Psoas muscle (tissue), 7 donors: ENCODE measurements at regions not wholly inside any gene's neighbourhood (a gene's known extent, or its start where the extent isn't known, plus 50 kb on each side); places are given as distances from the start of the nearest gene placed in this dataset.

Experiments
- ATAC-seq, 4 donors: fragments of 200-7000 bp; cut with Tn5 transposase; one replicate each; pipeline ENCODE4 v1.9.1; 2020; ENCODE audit warnings: moderate library complexity in 3 of 4, mild to moderate bottlenecking in 2 of 4
- DNase-seq, 2 donors: peaks; one replicate each; pipeline ENCODE4 v3.0.0-alpha.2; 2020
- H3K27ac ChIP-seq: fragments of 200-600 bp; one replicate; pipeline ENCODE4 v1.8.0; 2022
- H3K27me3 ChIP-seq, 3 donors: fragments of 200-600 bp in 1 of 3; one replicate each; pipeline versions ENCODE4 v1.6.1 to v1.8.0; 2013 to 2022; ENCODE audit warnings: low read length in 2 of 3, mild to moderate bottlenecking in 2 of 3, moderate library complexity in 1 of 3; ENCODE audit not compliant: insufficient read depth in 3 of 3
- H3K36me3 ChIP-seq, 2 donors: fragments of 200-600 bp in 1 of 2; one replicate each; pipeline versions ENCODE4 v1.6.1 to v1.8.0; 2013 to 2022; ENCODE audit warnings: low read depth in 1 of 2, mild to moderate bottlenecking in 1 of 2, moderate library complexity in 1 of 2; ENCODE audit not compliant: insufficient read depth in 1 of 2
- H3K4me1 ChIP-seq: fragments of 200-600 bp; one replicate; pipeline ENCODE4 v1.8.0; 2022
- H3K4me3 ChIP-seq: fragments of 200-600 bp; one replicate; pipeline ENCODE4 v1.8.0; 2022; ENCODE audit warnings: mild to moderate bottlenecking
- H3K9me3 ChIP-seq: fragments of 200-600 bp; one replicate; pipeline ENCODE4 v1.8.0; 2022
- CTCF ChIP-seq: fragments of 200-600 bp; IDR thresholded peaks from one replicate; pipeline ENCODE4 v1.8.0; 2022; ENCODE audit warnings: antibody characterized with exemption
- whole genome bisulfite sequencing, 3 donors: extraction: QIAGEN DNeasy Blood & Tissue Kit; methylation state at CpG; one replicate each; pipeline versions ENCODE4 v1.1.6 to v1.1.7; 2013; 5-methylcytosine and 5-hydroxymethylcytosine counted together
- intact Hi-C, 2 donors: fragments of 100-400 bp; cut with DNase I; formaldehyde crosslinking; loops; one replicate each; pipeline versions ENCODE4 v1.11.0 to v1.14.2; 2022
- donor health status: healthy with polysubstance abuse.
- donor health status: DM: no; HTN: no; CAD: no; lungs with moderate emphysema.
- donor health status: Bipolar disorder and iron deficiency.
- donor health status: healthy.
- donor health status: DM: yes; HTN: yes; CAD: no.
- donor health status: DM: no; HTN: no; CAD: no.
- donor health status: DM: yes; HTN: yes; CAD: no.

- H3K4me3 ChIP-seq = no peak overlapping the region
- ATAC-seq (no peak), DNase-seq (no peak)
- intact Hi-C loops = no loop called here
- no peaks in the 10 kb centered on the region for H3K9me3 ChIP-seq
- no peaks in the 10 kb centered on the region for H3K27me3 ChIP-seq
- no peaks in the 10 kb centered on the region for H3K36me3 ChIP-seq
- no peaks in the 10 kb centered on the region for H3K4me1 ChIP-seq
- TF ChIP-seq CTCF = no peak
- WGBS, 3 donors = 85 to 95% (median 86%) methylated on average over 1 of the region's 1 CpG
- H3K27ac ChIP-seq = no peak overlapping the region
Measured at GRCh38 chr20:55855052-55855451, 150.3 kb downstream of the CBLN4 start.

GRCh38 chr20:55830121-55830827 is 175.0 kb downstream of the CBLN4 start:
- Histone ChIP-seq H3K36me3 (no peaks in the 10 kb centered on the region), H3K4me1 (no peaks in the 10 kb centered on the region), H3K4me3 (no peak overlapping the region), H3K9me3 (no peaks in the 10 kb centered on the region), H3K27ac (no peak overlapping the region), H3K27me3 (no peaks in the 10 kb centered on the region)
- ATAC-seq (no peak), DNase-seq (no peak)
- intact Hi-C loops = loop anchor here in 1 of 2 donors (5.0 kb wide), 1 partner anchor 167 kb away; no protein-coding TSS in a partner anchor
- 72 to 77% (median 73%) methylated on average over 4 of the region's 4 CpGs for WGBS, 3 donors
- TF ChIP-seq CTCF = no peak

- intact Hi-C loops = no loop called here
- DNase-seq = no peak
- Histone ChIP-seq H3K9me3 (no peaks in the 10 kb centered on the region), H3K4me3 (no peak overlapping the region), H3K27ac (no peak overlapping the region), H3K4me1 (no peaks in the 10 kb centered on the region), H3K27me3 (no peaks in the 10 kb centered on the region), H3K36me3 (no peaks in the 10 kb centered on the region)
- WGBS, 3 donors = 57 to 61% (median 58%) methylated on average over 2 of the region's 2 CpGs
- ATAC-seq = no peak
- TF ChIP-seq CTCF = no peak
Measured at GRCh38 chr20:55805138-55805537, 200.2 kb downstream of the CBLN4 start.

GRCh38 chr20:55800552-55801245 is 204.6 kb downstream of the CBLN4 start:
- Histone ChIP-seq H3K4me3 (no peak overlapping the region), H3K27me3 (no peaks in the 10 kb centered on the region), H3K27ac (no peak overlapping the region), H3K9me3 (no peaks in the 10 kb centered on the region), H3K36me3 (no peaks in the 10 kb centered on the region), H3K4me1 (no peaks in the 10 kb centered on the region)
- WGBS, 3 donors = 75 to 83% (median 77%) methylated on average over 3 of the region's 3 CpGs
- ATAC-seq = no peak
- TF ChIP-seq CTCF = no peak
- intact Hi-C loops = no loop called here
- DNase-seq = no peak
